CD4-positive, alpha-beta T cell treated with Interferon alpha-2 for 1 hour (primary cell): ENCODE measurements at regions not wholly inside any gene's neighbourhood (a gene's known extent, or its start where the extent isn't known, plus 50 kb on each side); places are given as distances from the start of the nearest gene placed in this dataset.
"Not testable (repeated sequence)": the region's sequence is repeated elsewhere in the genome, so short reads cannot be mapped to it uniquely, and the experiment has no call there.

Experiments used
- DNase-seq, 2 donors: peaks; one replicate each; pipeline ENCODE4 v3.0.0-alpha.2; 2020 to 2022

DNA sequence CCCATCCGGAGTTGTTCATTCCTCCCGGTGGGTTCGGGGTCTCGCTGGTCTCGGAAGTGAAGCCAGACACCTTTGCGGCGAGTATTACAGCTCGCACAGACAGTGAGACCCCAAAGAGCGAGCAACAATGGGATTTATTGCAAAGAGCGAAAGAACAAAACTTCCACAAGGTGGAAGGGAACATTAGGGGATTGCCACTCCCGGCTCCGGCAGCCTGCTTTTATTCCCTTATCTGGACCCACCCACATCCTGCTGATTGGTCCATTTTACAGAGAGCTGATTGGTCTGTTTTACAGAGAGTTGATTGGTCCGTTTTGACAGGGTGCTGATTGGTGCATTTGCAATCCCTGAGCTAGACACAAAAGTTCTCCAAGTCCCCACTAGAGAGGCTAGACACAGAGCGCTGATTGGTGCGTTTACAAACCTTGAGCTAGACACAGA, 178.7 kb upstream of the KAZN start:
- DNase-seq: not testable (repeated sequence)

DNA sequence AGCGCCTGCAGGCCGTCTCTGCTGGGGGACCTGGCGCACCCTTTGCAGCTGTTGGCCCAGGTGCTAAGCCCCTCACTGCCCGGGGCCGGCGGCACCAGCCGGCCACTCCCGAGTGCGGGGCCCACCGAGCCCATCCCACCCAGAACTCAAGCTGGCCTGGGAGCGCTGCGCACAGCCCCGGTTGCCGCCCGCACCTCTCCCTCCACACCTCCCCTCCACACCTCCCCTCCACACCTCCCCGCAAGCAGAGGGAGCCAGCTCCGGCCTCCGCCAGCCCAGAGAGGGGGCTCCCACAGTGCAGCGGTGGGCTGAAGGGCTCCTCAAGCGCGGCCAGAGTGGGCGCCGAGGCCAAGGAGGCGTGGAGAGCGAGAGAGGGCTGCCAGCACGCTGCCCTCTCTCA, 177.8 kb upstream of the KAZN start:
- no peak for DNase-seq

DNA sequence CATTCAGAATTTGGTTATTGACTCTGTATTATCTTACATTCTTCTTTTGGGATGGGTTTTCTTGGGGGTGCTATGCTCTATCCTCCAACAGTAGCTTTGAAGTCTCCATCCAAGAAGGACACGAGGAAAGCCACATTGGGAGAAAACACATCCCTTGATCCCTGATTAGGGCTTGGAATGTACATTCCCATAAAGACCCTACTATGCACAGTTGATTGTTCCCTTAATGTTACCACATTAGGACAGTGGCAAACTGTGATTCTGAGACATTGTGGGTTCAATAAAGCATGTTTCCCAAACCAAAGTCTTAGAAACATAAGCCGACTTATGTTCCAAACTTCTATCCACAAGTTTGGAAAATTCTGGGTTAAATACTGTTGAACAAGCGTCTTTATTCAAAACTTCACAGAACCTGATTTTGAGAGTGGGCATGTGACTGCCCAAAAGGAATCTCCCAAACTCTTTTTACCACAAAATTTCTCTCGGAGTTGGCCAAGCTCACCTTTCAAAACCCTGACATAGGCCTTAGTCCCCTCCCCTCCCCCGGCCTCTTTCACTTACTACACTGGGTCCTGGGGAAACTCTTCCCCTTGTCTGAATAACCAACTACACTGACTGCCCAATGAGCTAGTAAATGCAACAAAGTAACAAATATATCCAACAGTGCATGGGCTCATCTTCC, 177.0 kb upstream of the KAZN start:
- DNase-seq: no peak

DNA sequence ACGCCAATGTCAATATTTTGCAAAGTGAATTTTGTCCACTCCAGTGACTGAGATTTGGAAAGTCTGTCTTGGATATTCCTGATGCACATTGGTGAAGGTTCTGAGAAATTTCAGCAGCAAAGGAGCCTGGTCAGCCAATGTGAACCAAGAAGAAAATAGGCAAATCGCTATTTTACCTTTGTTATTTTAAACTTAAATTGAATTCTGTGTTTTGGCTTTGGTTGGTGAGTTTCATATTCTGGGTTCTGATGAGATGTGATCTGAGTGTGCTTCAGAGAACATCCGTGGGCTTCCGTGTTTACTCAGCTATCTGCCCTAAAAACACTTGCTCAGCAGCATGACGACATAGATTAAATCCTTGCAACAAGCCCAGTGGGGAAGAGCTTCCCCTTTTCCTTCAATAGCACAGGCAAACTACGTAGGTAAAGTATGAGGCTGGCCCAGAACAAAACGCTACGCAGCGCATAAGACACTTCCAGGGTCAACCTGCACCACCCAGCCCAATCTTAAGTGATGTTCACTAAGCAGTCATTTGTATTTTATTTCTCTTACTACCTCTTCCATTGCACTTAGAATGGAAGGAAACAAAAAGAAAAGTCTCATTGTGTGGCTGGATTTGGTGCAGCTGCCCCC, 176.4 kb upstream of the KAZN start:
- no peak for DNase-seq

DNA sequence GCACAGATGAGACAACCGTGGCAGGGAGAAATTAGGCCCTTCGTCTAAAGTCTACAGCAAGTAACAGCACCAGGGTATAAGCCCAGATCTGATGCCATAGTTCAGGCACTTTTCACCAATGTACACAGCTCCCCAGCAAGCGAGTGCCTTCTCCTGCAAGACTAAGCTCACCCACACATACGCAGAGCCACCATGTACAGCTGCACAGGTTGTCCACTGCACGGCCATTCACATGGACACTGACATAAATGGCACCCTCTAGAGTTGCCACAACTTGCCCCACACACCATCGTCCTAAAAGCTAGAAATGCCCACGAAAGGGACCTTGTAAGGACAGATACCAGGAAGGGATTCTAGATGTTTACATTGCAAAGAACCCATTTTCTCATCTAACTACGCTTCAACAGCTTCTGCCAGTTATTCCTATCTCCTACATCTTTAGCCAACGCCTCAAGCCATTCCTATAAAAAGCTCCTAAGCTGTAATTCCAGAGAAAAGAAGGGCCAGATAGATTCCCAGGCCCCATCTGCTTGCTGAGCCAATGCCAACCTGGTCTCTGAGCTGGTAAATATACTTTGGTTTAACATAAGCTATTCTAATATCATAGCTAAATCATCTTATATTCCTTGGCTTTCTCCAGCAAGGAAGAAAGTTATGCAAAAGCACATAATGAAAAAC, 174.0 kb upstream of the KAZN start:
- no peak for DNase-seq

DNA sequence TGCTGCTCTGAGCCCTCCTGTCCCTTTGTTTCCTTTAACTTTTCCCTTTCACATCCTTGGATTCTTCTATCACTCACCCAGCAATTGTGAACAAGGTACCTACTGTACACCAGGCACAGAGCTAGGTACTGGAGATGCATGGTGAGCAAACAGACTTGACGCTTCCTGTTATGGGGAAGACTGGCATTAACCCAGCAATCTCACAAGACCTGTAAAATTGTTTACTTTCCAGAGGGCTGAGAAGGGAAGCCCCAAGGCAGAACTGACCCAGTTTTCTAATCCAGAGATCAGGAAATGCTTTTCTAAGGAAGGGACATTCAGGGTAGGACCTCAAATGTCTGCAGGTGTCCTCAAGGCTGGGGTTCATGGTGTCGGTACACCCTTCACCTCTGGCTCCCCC, 171.6 kb upstream of the KAZN start:
- no peak for DNase-seq

DNA sequence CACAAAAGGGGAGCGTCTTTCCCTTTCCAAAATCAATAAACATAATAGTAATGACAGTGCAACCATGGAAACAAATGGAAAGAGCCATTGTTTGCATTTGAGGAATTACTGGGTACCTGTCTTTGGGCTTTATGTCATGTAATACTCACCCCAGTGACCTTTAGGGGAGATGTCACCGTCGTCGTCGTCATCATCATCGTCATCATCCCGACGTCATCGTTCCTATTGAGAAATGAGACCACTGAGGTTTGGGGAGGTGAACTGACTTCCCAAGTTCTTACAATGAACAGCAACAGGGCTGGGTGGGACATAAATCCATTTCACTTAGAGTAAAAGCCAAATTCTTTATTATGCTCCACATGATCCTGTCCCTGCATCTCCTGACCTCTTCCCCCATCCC, 168.9 kb upstream of the KAZN start:
- no peak for DNase-seq

DNA sequence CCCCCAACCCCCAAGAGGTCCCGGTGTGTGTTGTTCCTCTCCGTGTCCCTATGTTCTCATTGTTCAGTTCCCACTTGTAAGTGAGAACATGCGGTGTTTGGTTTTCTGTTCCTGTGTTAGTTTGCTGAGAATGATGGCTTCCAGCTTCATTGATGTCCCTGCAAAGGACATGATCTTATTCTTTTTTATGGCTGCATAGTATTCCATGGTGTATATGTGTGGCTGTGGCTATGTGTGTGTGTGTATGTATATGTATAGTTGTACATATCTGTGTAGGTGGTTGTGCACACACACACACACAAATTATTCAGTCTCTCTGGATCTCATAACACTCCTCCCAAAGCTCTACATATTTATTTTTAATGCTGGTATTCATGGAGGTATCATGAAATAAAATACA, 165.8 kb upstream of the KAZN start:
- not testable (repeated sequence) for DNase-seq

DNA sequence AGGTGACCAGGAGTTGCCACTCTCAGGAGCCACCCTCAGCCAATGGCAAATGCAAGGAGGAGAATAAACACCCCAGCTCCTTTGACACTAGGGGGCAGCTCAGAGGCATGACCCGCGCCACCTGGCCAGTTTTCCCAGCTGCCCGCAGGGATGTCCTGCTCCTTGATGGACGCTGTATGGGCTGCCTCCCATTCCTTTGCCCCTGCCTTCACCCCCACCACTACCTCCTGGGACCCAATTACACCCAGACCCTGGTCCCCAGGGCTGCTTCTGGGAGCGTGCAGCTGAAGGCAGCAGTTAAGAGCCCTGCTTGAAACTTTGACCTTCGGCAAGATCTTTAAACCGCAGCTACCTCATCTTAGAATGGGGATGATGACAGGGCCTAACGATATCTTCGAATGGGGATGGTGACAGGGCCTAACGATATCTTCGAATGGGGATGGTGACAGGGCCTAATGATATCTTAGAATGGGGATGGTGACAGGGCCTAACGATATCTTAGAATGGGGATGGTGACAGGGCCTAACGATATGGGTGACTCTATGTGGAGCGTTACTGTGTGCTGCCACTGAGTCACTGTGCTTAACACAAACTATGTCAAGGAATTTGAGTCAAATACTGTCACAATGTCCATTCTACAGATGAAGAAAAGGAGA, 163.0 kb upstream of the KAZN start:
- no peak for DNase-seq

DNA sequence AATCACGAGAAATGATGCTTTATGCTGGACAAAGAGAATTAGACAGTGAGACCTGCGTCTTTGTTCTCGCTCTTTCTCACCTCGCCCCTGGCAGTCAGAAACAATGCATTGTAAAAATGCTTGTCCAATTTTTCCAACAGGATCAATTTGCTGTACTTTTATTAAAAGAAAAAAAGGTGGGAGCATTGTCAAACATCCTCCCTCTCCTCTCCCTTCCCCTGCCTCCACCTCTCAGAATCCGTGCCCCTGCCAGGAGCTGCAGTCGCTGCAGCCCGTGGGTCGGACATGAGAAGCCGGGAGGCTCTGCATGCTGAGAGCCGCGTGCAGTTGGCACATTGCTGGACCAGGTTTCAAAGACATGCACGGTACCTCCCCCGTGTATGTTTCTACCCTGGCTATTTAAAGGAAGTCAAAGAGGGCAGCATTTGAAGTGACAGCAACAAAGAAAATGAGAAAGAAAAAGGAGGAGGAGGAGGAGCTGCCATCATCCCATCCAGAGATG, 161.0 kb upstream of the KAZN start:
- DNase-seq: no peak

DNA sequence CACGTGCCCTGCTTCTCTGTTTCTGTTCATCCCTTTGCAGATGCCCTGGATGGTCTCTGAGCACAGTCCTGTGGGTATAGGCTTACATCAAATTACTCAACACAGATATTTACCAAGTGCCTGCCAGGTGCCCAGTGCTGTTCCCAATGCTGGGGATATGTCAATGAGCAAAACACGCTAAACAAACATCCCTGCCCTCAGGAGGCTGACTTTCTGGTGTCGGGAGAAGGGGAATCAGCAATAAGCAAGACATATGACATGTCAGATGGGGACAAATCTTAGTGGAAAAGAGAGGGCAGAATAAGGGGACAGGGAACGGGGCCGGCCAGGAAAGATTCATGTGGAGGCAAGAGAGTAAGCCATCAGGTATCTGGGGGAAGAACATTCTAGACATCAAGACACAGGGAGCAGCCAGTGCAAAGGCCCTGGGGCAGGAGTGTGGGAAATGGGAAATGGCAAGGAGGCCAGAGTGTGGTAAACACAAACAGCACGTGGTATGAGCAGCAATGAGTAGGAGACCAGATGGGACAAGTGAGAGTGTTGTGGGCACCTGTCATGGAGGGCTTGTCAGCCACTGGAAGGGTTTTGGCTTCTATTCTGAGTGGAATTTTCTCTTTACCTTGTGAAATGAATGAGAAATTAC, 160.2 kb upstream of the KAZN start:
- DNase-seq: no peak

DNA sequence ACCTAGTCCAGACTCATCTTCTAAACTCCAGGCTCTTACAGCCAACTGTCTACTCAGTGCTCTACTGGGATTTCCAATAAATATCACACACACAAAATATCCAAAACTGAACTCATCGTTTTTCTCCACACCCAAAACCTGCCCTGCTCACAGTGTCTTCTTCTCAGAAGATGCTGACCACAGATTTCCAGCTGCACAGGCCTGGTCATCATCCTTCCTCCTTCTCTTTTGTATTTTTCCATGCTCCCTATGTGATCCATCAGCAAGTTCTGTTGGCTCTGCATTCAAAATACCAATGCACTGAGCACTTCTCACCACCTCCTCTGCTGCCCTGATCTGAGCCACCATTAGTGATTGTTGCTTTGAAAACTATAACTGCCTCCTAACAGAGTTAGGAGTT, 159.5 kb upstream of the KAZN start:
- no peak for DNase-seq

DNA sequence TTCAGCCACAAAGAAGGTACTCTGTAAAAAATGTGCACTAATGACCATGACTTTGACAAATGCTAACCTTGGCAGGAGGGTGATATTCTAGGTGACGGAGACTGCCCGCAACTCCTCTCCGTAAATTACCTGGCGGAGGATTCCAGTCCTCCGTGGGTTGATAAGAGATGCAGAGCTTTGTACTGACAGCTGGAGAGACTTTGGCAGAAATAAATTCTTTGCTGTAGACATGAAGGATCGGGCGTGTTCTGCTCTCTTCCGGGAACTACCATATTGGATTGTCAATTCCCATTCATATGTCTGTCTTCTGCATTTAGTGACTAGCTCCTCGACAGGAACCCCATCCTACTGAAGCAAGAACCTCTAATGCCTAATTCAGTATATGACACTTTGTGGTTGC, 158.3 kb upstream of the KAZN start:
- DNase-seq: no peak

DNA sequence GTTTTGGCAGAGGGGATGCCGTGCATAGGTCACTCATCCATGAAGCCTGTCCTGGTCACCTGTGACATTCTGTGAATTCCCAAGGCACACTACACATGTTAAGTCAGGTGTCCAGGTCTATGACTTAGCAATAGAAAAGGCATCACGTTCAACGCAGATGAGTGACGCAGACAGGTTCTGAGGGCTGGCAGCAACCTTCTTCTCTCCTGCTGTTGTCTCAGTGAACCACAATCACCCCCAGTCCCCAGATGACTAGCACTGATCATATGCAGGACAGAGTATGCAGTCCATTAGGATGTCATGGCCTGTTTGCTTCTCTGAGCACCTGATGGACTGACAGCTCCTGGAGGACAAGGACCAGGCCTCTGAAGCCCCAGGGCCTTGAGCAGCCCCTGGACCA, 157.8 kb upstream of the KAZN start:
- no peak for DNase-seq

DNA sequence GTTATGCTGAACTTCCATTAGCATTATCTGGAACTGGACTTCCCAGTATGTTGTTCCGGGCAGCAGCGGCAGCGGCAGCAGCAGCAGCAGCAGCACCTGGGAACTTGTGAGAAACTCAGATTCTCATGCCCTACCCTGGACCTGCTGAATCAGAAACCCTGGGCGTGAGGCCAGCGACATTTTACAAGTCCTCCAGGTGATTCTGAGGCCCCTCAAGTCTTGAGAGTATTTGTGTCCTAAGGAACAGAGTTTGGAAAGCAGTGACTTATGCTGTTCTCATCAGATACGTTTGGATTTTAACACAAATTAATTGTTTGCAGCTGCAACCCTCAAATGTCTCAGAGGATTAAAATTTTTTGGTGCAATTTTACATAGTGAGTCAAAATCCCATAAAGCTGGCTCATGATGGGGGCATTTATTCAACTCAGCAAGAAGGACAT, 157.2 kb upstream of the KAZN start:
- no peak for DNase-seq

DNA sequence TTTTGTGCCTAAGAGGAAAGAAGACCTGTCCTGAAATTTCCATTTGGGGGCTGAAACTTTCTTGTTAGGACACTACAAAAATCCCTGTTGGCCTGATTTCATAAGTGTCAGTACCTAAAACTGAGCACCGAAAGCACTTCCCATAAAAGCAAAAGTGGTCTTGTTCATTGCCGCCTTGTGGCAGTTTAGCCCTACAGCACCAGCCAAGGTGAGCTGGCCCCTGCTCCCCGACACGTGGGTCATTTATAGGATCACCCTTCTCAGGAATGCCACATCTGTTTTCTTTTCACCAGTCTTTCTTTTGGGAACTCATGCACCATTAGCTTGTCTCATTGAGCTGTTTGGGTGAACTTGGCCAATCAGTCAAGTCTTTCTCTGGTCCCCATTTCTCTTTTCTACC, 155.8 kb upstream of the KAZN start:
- DNase-seq: no peak

DNA sequence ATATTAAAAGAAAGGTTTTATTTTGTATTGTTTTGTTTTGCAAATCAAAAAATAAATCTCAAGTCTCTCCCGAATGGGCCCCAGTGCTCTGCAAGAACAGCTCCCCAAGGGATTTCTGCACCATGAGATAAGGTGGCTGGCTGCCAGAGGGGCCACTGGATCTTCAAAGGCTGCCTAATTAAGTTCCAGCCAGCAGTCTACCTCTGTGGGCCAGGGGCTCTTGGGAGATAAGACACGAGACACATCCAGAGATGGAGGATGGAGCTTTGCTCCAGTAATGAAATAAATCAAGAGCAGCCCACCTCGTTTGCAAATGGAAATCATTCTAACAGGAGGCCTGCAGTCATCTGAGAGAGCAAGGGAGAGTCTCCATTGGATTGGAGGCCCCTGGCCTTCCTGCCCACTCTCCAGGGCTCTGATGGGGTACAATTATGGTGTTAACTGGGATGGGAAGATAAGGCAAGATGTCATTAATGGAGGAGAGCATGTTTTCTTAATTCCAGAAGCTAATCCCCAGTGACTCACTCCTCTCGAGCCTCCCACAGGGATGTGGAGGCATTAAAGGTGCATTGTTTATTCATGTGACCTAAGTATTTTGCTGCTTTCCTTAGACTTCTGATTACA, 155.2 kb upstream of the KAZN start:
- no peak for DNase-seq

DNA sequence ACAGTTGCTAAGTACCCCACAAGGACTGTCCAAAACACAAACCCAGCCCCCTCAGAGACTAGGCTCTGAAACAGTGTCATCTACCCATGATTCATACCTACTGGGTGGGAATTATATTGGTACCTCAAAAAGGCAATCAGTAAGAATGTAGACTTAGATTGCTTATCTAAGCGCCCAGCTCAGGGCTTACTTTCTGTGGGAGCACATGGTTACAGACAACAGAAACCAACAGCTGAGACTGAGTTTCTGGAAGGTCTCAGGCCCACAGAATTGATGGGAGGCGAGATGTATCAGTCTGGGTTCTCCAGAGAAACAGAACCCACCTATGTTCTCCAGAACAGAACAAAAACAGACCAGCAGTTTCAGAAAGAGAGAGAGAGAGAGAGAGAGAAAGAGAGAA, 147.3 kb upstream of the KAZN start:
- no peak for DNase-seq

DNA sequence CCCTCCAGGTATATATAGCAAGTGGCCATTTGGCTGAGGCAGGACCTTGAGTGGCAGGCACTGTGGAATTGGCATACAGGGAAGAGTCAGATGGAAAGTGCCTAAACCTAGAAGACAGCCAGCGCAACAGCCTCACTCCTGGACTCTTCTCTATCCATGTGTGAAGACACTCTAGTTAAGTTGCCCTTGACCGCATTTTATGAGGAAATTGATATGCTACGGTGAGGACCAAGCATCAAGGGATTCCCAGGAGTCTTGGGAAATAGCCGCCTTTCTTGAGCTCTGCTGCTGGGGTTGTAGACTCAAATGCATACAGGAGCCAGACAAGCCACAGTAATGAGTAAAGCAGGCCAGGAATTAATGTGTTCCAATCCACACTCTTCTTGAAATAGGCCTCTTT, 145.9 kb upstream of the KAZN start:
- DNase-seq: no peak

DNA sequence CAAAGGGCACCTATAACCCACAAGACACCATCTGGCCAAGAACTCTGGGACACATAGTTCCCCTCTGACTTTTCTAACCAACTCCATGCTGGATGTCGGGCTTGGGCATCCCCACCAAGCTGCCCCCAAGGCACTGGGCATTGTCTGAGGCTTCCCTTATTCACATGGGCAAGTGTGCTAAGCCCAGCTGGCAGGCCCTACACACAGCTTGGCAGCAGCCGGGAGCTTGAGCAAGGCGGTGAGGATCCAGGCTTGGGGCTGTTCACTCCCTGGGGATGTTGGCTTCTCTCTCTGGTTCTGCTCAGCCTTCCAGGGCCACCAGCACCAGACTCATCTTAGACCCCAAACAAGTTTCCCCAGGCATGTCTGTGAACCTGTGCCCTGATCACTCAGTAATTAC, 138.3 kb upstream of the KAZN start:
- DNase-seq: no peak

DNA sequence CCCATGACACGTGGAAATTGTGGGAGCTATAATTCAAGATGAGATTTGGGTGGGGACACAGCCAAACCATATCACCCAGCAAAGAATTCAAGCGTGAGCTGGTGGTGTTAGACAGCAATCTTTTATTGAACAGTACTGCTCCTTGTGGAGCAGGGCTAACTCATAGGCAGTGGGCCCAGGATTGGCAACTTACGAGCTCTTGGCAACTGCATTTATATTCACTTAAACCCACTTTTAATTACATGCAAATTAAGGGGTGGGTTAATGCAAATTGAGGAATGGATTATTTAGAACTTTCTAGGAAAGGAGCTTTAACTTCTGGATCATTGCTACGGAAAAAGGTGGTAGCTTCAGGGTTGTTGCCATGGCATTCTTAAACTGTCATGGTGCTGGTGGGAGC, 135.6 kb upstream of the KAZN start:
- no peak for DNase-seq

DNA sequence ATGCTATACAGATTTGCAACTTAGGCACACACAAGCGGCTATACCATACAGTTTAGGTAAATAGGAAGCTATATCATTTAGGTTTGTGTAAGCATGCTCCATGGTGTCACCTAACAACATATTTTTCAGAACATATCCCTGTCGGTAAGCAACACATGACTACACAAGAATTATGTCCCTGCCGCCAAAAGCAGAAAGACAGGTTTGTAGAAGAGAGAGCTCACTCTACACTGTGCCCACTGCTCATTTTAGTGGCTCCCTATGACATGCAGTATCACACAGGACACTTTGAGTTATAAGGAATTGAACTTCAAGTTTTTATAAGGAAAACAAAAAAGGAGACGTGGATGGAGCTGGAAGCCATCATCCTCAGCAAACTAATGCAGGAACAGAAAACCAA, 132.5 kb upstream of the KAZN start:
- no peak for DNase-seq

DNA sequence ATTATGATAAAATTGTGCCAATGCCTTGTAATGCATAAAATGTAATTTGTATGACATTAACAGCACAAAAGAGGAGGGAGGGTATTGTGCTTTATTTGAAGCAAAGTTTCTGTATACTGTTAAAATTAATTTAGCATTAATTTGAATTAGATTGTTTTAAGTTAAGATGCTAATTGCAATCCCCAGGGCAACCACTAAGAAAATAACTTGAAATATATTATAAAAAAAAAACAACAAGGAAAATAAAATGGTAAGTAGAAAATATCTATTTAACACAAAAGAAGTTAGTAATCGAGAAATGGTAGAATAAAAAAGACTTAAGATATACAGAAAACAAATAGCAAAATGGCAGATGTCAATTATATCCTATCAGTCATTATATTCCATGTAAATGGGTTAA, 131.4 kb upstream of the KAZN start:
- no peak for DNase-seq
